NCI-H1694 treated with DMSO at 0.1 percent for 48 hours (cell line): ENCODE measurements at regions not wholly inside any gene's neighbourhood (a gene's known extent, or its start where the extent isn't known, plus 50 kb on each side); places are given as distances from the start of the nearest gene placed in this dataset.

Experiments used
- DNase-seq: peaks from one replicate; lab custom pipeline; 2025; lab: John Stamatoyannopoulos, UW

DNA sequence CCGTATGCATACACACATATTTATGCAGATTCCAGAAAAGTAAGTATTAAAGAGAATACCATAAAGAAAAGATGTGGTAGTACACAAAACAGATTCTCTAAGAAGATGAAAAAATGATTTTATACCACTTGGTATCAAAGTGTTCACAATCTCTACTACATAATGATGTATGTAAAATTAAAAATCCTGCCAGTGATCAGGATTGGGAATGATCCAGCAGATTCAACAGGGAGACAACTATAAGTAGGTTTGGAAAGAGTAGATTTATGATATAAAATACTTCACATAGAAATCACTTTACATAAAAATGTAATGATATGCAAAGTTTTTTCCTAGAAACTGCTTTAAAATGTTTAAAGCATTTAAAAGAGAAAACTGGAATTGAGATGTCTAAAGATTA lies 447.0 kb downstream of the CNTNAP4 start:
- no peak for DNase-seq

DNA sequence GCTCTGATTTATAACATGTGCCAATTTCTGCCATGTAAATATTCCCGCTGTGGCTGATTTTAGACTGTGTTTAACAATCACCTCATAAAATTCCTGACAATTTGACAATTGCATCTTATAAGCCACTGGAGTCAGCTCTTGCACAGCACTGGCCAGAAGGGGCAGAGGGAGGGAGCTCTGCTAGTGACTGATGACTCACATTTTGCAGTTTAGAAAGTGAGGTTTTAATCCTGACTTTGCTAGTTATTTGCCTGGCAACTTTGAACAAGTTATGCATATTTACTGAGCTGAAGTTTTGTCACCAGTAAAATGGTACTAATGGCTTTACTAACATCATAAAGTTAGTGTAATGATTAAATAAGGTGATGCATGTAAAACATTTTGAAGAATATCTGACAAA lies 452.3 kb downstream of the CNTNAP4 start:
- no peak for DNase-seq

DNA sequence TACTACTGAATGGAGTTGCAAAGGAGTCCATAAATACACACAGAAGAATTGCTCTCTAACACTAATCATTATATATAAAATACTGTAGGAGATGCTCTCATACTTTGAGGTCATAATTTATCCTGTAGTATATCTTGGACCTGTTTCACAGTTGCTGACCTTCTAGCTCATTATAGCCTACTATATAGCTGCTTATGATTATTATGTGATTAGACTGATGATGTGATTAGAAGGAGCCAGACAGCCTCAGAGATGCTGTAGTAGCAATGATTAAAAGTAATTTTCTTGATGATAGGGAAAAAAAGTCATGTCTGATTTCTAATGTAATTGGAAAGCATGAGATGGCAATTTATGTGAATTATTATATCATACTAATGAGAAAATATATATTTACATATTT lies 455.7 kb downstream of the CNTNAP4 start:
- no peak for DNase-seq

DNA sequence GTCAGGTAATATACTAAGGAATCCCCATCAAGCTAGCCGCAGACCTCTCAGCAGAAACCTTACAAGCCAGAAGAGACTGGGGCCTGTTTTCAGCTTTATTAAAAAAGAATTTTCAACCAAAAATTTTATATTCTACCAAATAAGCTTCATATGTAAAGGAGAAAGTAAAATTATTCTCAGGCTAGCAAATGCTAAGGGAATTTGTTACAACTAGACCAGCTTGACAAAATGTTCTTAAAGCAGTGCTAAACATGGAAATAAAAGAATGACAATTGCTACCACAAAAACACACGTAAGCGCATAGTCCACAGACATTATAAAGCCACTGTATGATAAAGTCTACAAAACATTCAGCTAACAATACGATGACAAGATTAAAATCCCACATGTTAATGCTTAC lies 449.4 kb upstream of the MON1B start:
- DNase-seq = no peak

DNA sequence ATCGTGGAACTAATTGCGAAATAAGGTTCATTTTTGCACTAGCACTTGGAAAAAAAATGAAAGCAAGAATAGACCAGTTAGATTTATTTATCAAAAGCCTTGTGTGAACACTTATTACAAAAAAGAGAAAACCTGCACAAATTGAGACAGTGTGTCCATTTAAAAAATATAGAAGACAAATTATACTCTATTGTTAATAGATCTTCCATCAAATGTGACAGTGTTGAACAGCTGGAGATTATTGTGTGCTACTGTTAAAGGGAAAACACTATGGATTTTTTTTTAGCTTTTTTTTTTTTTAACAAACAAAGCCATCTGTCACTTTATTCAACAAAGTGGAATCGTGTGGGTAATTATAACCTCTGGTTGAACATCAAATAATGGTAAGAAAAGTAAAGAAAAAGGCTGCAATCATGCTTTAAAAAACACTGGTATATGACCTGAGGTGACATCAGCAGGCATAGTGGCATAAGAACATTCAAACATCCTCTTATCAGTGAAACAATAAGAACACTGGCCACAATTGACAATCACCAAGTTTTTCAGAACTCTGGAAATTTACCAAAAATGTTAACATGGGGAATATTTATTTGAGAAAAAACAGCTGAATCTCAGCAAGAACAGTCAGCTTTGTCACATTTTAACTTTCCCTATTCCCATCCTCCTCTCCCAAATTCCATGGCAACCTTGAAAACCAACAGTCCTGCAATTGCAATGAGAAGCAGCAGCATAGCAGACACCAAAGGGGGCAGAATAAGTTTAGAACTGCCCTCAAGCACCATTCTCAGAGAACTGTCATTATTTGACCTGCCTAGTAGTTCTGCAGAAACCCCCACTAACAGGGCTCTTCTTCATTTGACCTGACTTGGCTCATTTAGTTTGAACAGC lies 442.3 kb upstream of the MON1B start:
- DNase-seq = peak; percentile 83

DNA sequence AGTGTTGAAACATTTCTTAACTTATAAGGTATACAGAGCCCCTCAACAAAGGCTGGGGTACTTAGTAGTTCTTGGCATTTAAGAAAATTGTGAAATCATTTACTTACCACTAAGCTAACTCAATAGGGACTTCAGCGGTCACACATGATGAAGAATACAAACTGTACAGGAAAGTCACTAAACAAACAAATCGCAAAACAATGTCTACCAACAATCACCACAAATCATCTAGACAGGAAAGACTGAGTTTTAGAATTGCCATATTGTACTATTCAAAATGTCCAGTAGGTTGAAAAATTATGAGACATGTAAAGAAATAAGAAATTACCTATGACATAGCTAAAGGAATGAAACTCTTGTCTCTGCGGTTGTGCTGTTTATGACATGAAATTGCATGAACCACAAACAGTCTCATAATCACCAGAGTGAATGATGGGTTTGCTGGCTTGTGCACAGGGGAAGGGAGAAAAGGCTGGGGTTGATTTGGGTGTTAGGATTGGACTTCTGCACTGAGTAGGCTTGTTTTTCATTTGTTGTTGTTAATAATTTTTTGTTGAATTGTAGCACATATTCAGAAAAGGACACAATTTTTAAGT lies 441.1 kb upstream of the MON1B start:
- no peak for DNase-seq

DNA sequence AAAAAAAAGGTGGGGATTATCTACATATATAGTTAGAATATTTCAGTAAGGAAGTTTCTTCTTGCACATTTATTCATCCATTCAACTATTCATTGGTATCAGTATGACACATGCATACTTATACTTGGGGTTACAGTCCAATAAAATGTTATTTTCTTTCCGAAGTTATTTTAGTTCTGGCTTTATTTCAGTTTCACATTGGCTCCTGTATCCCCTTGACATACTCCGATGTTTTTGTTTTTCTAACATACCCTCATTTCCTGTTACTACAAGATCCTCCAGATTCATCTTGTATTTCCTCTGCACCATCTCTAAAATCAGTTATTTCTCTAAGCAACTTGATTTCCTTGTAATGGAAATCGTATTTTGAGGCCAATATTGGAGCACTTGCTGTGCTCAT lies 435.5 kb upstream of the MON1B start:
- no peak for DNase-seq

DNA sequence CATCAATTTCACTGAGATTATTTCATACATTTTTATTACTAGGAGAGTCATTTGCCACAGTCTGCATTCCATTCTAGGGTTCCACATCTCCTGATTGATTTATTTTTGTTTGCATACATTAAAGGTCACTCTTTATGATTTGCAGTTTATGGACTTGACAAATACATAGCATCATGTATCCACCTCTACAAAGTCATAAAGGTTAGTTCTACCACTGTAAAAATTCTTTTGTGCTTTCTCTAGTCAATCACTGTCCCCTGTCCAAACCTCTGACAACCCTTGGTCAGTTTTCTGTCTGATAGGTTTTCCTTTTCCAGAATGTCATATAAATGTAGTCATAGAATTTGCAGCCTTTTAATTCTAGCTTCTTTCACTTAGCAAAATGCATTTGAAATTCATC lies 434.6 kb upstream of the MON1B start:
- no peak for DNase-seq

DNA sequence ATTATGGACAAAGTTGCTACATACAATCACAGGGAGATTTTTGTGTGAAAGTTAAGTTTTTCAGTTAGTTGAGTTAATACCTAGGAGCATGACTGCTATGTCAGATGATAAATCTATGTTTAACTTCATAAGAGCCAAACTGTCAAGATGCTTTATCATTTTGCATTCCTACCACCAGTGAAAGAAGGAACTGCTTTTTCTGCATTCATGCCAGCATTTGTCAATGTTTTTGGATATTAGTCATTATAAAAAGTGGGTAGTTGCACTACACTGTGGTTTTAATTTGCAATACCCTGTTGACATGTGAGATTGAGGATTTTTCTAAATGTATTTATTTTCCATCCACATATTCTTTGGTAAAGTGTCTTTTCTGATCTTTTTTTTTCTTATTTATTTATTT lies 434.0 kb upstream of the MON1B start:
- no peak for DNase-seq

DNA sequence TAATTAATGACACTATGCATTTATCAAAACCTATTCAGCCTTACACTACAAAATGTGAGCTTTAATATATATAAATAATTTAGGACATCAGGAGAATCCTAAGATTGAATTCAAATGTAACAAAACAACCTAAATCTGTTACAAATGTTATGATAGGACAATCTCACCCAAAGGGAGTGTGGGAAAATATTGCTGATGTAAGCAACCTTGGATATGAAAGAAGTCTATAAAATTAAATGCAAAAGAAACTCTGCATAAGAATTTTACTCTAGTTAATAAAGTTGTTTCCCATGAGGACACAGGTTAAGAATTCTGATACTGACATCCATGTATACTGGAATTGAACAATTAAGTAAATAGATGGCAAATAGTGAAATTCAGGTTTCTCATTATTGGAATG lies 424.5 kb upstream of the MON1B start:
- DNase-seq = no peak

DNA sequence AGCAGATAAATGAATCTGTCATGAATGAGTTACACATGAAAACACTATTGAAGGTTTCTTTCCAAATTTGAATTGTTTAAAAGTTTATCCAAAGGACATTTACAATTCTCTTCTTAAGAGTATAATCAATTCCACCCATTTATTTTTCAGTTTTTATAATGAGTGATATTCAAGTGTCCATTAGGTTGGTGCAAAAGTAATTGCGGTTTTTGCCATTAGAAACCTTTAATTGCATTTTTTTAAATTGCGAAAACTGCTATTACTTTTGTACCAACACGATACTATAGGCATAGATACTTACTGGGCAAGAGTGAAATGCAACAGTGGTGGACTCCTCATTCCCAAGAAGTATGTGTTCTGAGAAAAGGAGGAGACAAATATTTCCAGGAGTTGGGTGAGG lies 422.7 kb upstream of the MON1B start:
- no peak for DNase-seq

DNA sequence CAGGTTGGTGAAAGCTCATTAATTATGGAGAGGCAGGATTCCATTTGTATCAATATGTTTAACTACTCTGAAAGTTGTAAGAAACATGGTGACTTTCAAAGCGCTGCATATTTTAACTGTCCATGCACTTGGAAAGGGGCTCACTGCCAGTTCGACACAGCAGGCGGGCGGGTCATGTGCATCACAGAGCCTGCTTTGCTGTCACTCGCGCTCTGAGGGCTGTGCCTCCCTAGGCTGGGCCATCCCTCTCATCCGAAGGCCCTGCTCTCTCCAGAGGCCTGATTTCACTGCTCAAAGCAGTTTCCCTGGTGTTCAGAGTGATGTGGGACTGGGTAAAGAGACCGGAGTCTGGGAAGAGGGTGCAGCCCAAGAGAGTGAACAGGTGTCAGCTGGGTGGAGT lies 422.0 kb upstream of the MON1B start:
- DNase-seq = no peak

DNA sequence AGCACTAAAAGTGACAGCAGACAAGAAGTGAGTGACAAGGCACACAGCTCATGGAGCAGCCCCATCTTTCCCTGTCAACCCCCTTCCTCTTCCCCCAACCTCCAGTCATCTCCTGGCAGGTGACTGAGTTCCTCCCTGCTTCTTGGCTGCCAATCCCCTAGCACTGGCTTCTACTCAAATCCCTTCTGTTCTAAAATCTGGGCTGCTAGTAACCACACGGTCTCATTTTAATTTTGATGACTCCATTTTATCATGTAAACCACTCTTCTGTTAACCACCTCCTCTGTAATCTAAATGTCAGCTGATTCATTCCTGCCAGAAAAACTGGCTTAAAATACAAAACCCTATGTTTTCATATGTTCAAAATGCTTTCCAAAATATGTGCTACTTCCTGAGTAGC lies 419.8 kb upstream of the MON1B start:
- no peak for DNase-seq

DNA sequence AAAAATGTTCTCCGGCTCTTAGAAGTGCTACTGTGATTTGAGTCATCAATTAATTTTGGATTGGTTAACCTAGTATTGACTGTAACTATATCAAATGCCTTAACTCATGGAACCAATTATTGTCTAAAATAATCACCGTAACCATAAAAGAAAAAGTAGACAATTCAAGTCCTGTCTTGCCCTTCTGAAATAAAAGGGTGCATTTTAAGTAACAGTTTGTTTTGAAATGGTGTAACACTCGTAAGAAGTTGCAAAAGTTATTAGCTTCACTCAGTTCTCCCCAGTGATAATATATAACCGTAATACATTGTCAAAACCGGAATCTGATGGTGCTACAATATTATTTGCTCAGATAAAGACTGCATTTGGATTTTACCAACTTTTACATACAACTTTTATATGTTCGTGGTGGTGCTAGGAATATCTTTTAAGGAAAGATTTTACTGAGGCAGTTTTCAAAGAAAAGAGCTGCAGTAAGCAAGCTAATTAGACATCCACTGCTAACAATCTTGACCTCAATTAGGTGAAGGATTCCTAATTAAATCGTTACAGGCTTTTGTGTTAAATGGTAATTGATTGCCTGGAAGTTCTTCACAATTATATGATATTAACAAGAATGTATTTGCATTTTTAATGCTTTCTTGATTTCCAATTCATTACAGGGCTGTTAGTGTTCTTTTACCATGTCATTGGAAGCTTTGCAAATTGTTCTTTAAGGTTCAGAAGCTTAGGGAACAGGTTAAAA lies 413.1 kb upstream of the MON1B start:
- no peak for DNase-seq

DNA sequence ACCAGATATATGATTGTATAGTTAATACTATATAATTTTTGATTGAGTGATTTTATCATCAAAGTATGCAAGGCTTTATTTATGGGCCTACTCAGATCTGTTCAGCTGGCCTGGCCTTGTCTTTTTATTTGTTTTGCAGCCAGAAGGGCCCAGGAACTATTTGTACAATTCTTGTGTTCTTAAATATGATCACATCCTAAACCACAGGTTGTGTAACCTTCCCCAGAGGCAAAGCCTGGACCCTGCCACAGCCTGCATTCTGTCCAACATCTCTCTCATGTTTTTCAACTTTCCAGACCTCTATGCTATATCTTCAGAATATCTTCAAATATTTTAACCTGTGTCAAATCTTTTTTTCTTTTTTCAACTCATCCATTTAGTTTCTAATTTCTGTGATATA lies 410.4 kb upstream of the MON1B start:
- DNase-seq = no peak

DNA sequence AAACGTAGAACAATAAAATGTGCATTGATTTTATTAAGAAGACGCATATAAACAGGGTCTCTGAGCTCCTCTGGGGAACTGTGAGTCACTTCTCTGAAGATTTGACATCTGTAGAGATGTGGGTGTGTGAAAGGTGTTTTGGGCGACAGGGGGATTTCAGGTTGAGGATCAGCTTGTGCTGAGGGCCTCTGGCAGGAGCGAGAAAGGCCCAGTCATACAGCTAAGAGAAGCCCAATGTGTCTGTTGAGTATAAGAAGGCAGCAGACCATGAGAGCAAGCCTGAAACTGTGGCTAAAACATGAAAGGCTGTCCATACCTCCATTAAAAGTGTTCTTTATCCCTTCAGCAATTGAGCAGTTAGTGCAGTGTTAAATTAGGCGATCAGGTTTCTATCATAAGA lies 406.5 kb upstream of the MON1B start:
- no peak for DNase-seq

DNA sequence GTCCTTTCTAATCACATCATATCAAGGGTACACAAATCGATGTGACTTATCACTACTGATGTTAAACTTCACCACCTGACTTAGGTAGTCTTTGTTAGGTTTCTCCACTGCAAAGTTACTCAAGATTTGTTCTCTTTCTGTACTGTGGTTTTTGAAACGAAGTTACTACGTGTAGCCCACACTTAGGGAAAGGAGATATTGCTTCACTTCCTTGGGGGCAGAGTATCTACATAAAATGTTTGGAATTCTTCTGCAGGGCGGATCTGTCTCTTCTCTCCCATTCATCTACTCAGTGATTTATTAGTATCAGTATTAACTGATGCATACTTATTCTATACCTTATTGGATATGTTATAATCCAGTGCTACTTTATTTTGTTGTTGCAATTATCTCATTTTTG lies 403.6 kb upstream of the MON1B start:
- no peak for DNase-seq

DNA sequence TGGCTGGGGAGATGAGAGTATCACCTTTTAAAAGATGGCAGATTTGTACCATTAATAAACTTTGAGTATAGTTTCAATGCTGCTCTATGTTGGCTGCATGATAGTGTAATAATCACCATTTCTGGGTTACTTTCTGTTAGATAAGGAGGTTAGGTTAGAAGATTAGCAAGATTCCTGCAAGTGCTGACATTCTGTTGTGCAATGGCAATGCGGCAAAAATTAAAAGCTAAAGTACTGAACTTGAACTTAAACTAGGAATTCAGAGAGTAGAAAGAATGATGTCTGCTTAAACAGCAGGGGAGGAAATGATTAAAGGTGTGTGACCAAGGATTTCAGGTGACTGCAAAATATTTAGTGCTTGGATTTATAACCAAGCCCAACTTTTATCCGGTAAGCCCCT lies 399.8 kb upstream of the MON1B start:
- no peak for DNase-seq

DNA sequence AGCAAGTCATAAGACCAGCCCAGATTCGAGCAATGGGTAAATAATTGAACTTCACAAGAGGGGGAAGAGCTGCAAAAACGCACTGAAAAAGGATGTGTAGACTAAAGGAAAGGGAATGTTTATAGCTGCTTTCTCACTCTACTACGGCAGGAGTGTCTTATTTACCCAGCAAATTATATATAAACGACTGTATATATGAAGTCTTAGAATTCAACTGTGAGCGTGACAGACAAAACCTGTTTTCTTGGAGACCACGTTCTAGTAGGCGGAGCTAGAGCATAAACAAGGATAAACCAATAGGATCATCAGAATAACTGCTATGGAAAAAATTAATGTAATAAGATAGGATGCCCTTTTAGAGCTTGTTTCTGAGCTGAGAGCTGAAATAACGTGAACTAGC lies 394.6 kb upstream of the MON1B start:
- DNase-seq = no peak

DNA sequence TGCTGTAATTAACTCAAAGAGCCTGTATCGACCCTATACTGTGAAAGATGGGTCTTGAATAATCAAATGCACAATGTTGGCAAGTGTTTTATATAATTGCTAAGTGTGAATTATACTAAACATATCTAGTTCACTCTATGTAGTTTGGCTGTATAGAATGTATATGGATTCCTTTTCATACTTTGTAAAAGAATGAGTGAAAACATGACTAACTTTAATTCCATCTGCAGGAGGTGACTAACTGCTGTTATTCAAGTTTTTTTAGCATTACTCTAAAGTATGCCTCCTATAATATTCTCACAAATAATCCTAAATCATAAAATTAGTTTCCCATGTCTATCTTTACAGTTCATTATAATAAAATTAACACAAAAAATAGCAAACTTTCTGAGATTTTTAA lies 394.0 kb upstream of the MON1B start:
- DNase-seq = no peak

DNA sequence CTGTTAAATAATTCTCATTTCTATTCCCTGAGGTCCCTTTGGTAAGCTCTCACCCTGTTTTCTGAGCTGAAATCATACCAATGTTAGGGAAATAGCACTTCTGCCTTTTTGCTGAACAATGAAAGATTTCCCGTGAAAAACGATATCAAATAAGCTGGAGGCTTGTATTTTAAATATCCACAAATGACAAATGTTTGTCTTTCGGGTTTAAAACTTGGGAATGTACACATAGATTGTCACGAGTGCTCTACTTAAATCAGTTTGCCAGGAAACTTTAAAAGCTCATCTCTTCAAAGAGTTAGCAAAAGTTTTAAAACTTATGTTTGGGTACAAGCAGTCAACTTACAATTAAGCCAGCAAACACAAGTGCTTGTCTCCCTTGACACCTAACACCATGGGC lies 393.5 kb upstream of the MON1B start:
- no peak for DNase-seq

DNA sequence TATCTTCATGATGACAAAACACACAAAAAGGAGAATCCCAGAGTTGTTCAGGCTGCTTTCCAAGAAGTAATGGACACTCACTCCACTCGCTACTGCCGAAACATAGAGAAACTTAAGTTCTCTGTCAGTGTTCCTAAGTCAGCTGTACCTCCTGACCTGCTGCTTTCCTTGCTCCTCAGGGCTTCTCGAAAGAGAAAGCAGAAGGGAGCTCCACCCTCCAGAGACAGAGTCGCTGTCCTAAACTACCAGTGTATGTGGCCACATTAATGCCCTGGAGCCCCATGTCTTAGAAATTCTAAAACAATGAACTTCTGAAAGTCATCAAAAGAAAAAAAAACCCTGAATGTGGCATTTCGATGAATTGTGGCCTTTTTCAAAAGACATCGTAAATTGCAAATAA lies 390.8 kb upstream of the MON1B start:
- DNase-seq = no peak

DNA sequence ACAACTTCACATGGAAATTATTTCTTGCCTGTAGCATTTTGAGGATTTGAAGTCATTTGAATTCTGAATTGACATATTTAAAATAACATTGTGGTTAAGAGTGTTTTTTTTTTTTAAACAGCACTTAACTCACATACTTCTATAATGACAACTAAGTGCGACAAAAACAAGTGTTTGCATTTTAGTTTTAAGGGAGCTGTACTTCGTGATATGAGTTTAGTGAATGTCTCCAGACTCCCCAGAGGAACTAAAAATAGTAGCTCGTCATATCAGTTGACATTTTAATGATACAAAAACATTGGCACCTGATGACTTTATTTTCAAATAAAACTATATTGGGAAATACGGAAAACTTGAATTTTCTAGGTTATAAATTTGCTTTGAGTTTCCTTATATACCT lies 389.6 kb upstream of the MON1B start:
- no peak for DNase-seq
